ENCODE measurements at regions not wholly inside any gene's neighbourhood (a gene's known extent, or its start where the extent isn't known, plus 50 kb on each side); places are given as distances from the start of the nearest gene placed in this dataset.

DNA sequence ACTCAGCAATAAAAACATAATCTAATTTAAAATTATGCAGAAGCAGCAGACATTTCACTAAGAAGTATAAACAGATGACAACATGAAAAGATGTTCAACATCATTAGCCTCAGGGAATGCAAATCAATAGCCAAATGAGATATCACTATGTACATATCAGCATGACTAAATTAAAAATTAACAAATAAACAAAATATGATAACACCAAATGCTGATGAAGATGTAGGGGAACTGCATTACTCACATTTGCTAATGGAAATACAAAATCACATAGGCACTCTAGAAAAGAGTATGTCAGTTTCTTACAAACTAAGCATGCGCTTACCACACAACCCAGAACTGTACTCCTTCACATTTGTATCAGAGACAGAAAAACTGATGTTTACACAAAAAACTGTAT is 487.2 kb upstream of the REG3G start:
- Histone ChIP-seq H3K36me3 (ENCODE audit: low read depth, missing control alignments) (no peaks in the 10 kb centered on the region), H3K4me3 (no peak overlapping the region), H3K27me3 (no peaks in the 10 kb centered on the region), H3K4me1 (no peaks in the 10 kb centered on the region), H3K27ac (no peak overlapping the region), H3K9me3 (no peaks in the 10 kb centered on the region)
- 90 to 91% methylated on average over 1 of the region's 1 CpG for WGBS, 2 donors
- DNase-seq: no peak
- no peak for TF ChIP-seq POLR2A (IDR thresholded peaks at IDR 0.05)
- intact Hi-C loops (cut with DNase I; ENCODE audit: low total_unique reads): no loop called here

DNA sequence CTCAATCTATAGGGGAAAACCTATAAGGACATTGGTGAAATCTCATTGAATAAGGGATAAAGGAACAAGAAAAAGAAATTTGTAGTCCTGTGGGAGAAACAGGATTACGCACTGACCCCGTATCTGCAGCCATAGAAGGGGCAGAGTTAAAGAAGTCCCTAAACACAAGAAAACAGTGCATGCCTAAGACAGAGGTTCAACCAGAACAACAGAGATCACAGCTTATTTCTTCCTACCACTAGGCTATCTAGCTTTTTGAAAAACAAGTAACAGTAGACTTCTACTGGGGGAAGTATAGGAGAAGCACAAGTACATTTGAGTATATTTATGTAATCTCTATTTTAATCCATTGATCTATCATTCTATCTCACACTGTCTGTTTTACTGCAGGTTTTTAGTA is 485.2 kb upstream of the REG3G start:
- intact Hi-C loops (cut with DNase I; ENCODE audit: low total_unique reads): no loop called here
- Histone ChIP-seq H3K4me3 (no peak overlapping the region), H3K9me3 (no peaks in the 10 kb centered on the region), H3K36me3 (ENCODE audit: low read depth, missing control alignments) (no peaks in the 10 kb centered on the region), H3K27me3 (no peaks in the 10 kb centered on the region), H3K27ac (no peak overlapping the region), H3K4me1 (no peaks in the 10 kb centered on the region)
- TF ChIP-seq POLR2A (IDR thresholded peaks at IDR 0.05): no peak
- TF ChIP-seq, protein P1, sequence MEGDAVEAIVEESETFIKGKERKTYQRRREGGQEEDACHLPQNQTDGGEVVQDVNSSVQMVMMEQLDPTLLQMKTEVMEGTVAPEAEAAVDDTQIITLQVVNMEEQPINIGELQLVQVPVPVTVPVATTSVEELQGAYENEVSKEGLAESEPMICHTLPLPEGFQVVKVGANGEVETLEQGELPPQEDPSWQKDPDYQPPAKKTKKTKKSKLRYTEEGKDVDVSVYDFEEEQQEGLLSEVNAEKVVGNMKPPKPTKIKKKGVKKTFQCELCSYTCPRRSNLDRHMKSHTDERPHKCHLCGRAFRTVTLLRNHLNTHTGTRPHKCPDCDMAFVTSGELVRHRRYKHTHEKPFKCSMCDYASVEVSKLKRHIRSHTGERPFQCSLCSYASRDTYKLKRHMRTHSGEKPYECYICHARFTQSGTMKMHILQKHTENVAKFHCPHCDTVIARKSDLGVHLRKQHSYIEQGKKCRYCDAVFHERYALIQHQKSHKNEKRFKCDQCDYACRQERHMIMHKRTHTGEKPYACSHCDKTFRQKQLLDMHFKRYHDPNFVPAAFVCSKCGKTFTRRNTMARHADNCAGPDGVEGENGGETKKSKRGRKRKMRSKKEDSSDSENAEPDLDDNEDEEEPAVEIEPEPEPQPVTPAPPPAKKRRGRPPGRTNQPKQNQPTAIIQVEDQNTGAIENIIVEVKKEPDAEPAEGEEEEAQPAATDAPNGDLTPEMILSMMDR (IDR thresholded peaks at IDR 0.05): no peak
- WGBS, 2 donors: 29 to 38% methylated on average over 2 of the region's 2 CpGs
- no peak for DNase-seq

DNA sequence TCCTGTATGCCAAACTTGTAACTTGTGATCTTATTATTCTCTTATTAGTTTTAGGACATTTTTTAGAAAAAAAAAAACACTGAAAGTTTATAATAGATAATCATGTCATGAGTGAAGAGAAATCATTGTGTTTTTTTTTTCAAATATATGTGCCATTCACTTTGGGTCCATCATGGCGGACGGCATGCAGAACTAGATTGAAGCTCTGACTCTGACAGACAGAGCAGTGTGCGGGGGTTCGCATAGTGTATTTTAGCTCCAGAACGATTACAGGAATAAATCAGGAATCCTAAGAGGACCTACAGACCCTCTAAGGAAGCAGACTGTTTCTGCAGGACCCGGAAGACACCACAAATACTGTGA is 484.4 kb upstream of the REG3G start:
- Histone ChIP-seq H3K9me3 (no peaks in the 10 kb centered on the region), H3K4me1 (no peaks in the 10 kb centered on the region), H3K27me3 (no peaks in the 10 kb centered on the region), H3K36me3 (ENCODE audit: low read depth, missing control alignments) (no peaks in the 10 kb centered on the region), H3K4me3 (peak overlapping the region; percentile 11 to 16), H3K27ac (no peak overlapping the region)
- no peak for TF ChIP-seq POLR2A (IDR thresholded peaks at IDR 0.05)
- TF ChIP-seq, protein P1 (IDR thresholded peaks at IDR 0.05): no peak
- 47 to 78% methylated on average over 6 of the region's 6 CpGs for WGBS, 2 donors
- intact Hi-C loops (cut with DNase I; ENCODE audit: low total_unique reads): no loop called here
- no peak for DNase-seq

DNA sequence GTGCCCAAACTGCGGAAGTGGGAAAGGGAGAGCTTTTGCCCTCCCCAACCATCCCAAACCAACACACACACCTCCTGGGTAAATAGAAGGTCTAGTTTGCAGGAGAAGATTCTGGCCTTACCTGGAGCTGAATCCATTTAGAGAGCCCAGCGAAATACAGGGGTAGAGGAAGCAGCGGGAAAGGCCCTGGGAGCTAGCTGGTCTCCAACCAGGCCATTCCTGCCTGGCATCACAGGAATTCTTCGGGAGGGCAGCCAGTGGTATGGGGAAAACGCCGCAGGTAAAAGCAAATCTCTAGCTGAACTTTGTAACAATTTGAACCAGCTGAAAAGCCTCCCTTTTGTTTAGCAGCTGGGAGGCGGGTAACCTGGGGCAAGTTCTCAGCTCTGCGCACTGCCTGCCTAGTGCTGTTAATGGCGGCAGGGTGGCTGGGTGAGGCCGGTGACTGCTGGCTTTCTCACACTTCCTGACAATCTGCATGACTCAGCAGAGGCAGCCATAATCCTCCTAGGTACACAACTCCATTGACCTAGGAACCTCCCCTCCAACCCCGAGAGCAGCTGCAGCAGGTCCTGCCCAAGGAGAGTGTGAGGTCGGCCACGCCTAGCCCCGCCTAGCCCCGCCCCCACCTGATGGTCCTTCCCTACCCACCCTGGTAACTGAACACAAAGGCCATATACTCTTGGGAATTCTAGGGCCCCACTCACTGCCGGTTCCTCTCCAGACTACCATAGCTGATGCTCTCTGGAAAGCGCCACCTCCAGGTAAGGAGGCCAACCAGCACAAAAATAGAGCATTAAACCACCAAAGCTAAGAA is 483.8 kb upstream of the REG3G start:
- 61 to 80% methylated on average over 15 to 17 of the region's 17 CpGs for WGBS, 2 donors
- H3K27ac ChIP-seq: no peak overlapping the region
- TF ChIP-seq POLR2A (IDR thresholded peaks at IDR 0.05): no peak
- TF ChIP-seq, protein P1 (IDR thresholded peaks at IDR 0.05): no peak
- peak overlapping the region; percentile 11 to 16 for H3K4me3 ChIP-seq
- H3K4me1 ChIP-seq: no peaks in the 10 kb centered on the region
- peak; percentile 42 for DNase-seq
- no peaks in the 10 kb centered on the region for H3K9me3 ChIP-seq
- intact Hi-C loops (cut with DNase I; ENCODE audit: low total_unique reads): no loop called here
- no peaks in the 10 kb centered on the region for H3K27me3 ChIP-seq
- no peaks in the 10 kb centered on the region for H3K36me3 ChIP-seq (ENCODE audit: low read depth, missing control alignments)

DNA sequence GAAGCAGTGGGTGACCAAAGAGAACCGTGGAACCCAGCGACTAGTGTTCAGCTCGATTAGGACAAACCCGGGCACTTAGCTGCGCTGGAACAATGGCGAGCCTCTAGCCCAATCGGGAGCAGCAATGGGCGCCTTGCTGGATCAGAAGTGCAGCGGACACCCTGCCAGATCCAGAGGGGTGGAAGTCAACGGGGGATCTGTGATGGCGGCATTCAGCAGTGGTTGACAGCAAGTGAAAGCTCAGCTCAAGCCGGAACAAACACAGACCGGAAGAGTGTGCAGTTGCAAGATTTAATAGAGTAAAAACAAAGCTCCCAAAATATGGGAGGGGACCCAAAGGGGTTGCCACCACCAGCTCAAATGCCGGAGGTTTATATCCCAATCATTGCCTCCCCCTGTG is 478.7 kb upstream of the REG3G start:
- no peak for DNase-seq
- Histone ChIP-seq H3K4me3 (no peak overlapping the region), H3K27me3 (no peaks in the 10 kb centered on the region), H3K4me1 (no peaks in the 10 kb centered on the region), H3K27ac (no peak overlapping the region), H3K9me3 (no peaks in the 10 kb centered on the region), H3K36me3 (ENCODE audit: low read depth, missing control alignments) (no peaks in the 10 kb centered on the region)
- intact Hi-C loops (cut with DNase I; ENCODE audit: low total_unique reads): no loop called here
- TF ChIP-seq, protein P1 (IDR thresholded peaks at IDR 0.05): no peak
- TF ChIP-seq POLR2A (IDR thresholded peaks at IDR 0.05): no peak
- 84 to 93% methylated on average over 14 of the region's 14 CpGs for WGBS, 2 donors

All from testis (tissue), 2 donors.